ENCODE measurements at regions not wholly inside any gene's neighbourhood (a gene's known extent, or its start where the extent isn't known, plus 50 kb on each side); places are given as distances from the start of the nearest gene placed in this dataset.

DNA sequence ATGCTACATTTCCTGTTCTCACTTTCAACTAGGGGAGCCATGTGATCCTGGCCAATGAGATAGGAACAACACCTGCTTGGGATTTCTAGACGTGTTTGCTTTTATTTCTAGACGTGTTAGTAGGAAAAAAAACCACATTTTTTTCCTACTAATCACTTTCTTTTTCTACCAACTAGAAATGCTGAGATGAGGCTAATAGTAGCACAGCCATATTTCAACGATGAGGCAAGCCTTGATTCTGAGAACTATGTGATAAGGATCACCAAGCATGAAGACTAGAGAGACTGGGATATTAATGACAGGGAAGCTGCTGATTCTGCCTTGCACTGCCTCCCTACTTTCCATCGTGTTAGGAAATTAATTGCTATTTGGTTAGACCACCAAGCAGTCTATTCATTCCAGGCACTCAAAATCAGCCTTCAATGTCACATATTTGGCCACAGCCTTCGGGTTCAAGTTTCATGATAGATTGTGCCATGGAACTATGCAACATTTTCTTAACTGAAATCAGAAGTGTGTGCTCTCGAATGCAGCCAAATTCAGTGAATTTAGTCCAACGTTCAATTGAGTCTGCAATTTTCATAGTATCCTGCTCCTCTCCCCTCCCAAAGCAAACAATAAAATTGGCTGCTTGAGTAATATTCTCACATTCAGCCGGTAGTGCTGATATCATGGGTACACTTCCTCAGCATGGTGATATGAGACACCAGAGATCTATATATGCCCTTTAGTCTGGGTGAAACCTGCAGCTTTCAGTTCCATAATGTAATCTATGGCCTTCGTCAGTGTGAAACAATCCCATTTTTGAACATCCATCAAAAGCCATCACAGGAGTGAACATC lies 98.1 kb downstream of the GPR37 start:
- H3K27ac ChIP-seq (ENCODE audit: low read length): no peak overlapping the region
- no peaks in the 10 kb centered on the region for H3K27me3 ChIP-seq (ENCODE audit: control insufficient read depth, insufficient read depth)
- H3K4me3 ChIP-seq (ENCODE audit: low read length): no peak overlapping the region
- ATAC-seq (no peak), DNase-seq (no peak)
- 26% methylated on average over 9 of the region's 9 CpGs for WGBS
- no peaks in the 10 kb centered on the region for H3K4me1 ChIP-seq (ENCODE audit: control insufficient read depth, insufficient read depth, low read length)
- H3K9me3 ChIP-seq (ENCODE audit: control insufficient read depth, low read length): no peaks in the 10 kb centered on the region
- intact Hi-C loops (cut with DNase I): no loop called here

DNA sequence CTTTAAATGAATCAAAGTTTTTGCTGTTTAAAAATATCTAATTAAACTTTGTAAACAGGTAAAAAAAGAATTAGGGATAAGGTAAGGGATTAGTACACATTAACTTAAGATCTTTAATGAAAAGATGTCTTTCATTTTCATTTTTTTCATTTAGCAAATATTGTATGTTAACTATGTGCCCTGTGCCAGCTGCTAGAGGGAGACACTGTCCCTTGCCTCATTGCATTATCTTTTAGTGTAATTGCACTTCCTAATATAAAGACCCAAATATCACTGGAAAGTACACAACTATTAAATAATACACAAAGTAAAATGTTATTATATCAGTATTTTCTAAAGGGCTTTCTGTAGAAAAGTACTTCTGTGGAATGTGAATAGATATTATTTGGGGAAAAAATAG lies 102.7 kb downstream of the GPR37 start:
- ATAC-seq: no peak
- intact Hi-C loops (cut with DNase I): no loop called here

DNA sequence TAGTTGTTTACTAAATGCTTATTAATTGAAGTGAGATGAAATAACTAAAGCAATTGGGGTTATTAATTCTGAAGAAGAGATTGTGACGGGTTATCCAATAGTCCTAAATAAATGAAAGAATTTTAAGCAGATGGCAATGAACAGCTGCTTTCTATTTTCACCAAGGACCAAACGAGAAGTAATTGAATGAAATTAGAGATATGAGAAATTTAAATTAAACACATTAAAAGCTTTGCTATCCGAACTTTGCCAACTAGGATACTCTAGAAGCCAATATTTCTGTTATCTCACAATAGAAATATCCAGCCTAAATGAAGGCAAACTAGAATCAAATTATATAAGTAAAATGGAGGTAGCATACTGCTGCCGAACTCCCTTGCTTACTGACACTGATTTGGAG lies 103.2 kb downstream of the GPR37 start:
- WGBS: 61% methylated on average over 4 of the region's 4 CpGs
- no peak for ATAC-seq

More for the DNA sequence above, 102.7 kb downstream of the GPR37 start:
- Histone ChIP-seq H3K4me3 (ENCODE audit: low read length) (no peak overlapping the region), H3K9me3 (ENCODE audit: control insufficient read depth, low read length) (no peaks in the 10 kb centered on the region), H3K4me1 (ENCODE audit: control insufficient read depth, insufficient read depth, low read length) (no peaks in the 10 kb centered on the region), H3K27me3 (ENCODE audit: control insufficient read depth, insufficient read depth) (no peaks in the 10 kb centered on the region), H3K27ac (ENCODE audit: low read length) (no peak overlapping the region)
- no peak for DNase-seq

DNA sequence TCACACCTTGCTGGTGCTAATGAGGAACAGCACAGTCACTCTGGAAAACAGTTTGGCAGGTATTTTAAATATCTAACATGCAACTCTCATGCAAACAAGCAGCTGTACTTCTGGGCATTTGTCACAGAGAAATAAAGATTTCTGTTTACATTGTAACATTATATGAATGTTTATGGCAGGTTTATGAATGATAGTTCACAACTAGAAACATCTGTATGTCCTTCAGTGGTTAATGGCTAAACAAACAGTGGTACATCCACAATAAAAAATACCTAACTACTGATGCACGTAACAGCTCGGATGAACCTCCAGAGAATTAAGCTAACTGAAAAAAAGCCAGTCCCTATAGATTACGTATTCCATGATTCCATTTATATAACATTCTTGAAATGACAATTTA lies 109.6 kb downstream of the GPR37 start:
- H3K27me3 ChIP-seq (ENCODE audit: control insufficient read depth, insufficient read depth): no peaks in the 10 kb centered on the region
- H3K9me3 ChIP-seq (ENCODE audit: control insufficient read depth, low read length): no peaks in the 10 kb centered on the region
- no peaks in the 10 kb centered on the region for H3K4me1 ChIP-seq (ENCODE audit: control insufficient read depth, insufficient read depth, low read length)
- DNase-seq (no peak), ATAC-seq (no peak)
- intact Hi-C loops (cut with DNase I): no loop called here
- WGBS: 81% methylated on average over 3 of the region's 3 CpGs
- H3K27ac ChIP-seq (ENCODE audit: low read length): no peak overlapping the region
- H3K4me3 ChIP-seq (ENCODE audit: low read length): no peak overlapping the region

More for the DNA sequence above, 103.2 kb downstream of the GPR37 start:
- no peaks in the 10 kb centered on the region for H3K4me1 ChIP-seq (ENCODE audit: control insufficient read depth, insufficient read depth, low read length)
- intact Hi-C loops (cut with DNase I): no loop called here
- no peak overlapping the region for H3K27ac ChIP-seq (ENCODE audit: low read length)
- DNase-seq: no peak
- H3K9me3 ChIP-seq (ENCODE audit: control insufficient read depth, low read length): no peaks in the 10 kb centered on the region
- H3K27me3 ChIP-seq (ENCODE audit: control insufficient read depth, insufficient read depth): no peaks in the 10 kb centered on the region
- no peak overlapping the region for H3K4me3 ChIP-seq (ENCODE audit: low read length)

DNA sequence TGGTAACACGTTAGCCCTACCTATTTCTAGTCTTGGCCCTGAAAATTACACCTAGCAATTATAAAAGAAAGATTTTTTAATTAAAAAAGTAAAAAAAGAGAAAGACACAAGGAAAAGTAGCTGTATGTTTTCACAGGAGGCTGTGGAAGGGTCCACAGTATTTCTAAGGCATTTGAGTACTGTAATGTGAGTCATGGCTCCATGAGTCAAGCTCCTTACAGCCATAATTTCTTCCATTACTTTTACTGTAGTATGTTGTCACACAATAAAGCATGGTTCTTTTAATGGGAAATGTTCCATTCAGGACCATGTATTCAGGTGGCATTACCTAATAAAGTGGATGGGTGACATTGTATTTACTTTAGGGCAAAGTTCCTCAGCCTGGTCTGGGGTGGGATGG lies 113.4 kb downstream of the GPR37 start:
- Histone ChIP-seq H3K9me3 (ENCODE audit: control insufficient read depth, low read length) (no peaks in the 10 kb centered on the region), H3K4me3 (ENCODE audit: low read length) (no peak overlapping the region), H3K27ac (ENCODE audit: low read length) (no peak overlapping the region), H3K27me3 (ENCODE audit: control insufficient read depth, insufficient read depth) (no peaks in the 10 kb centered on the region), H3K4me1 (ENCODE audit: control insufficient read depth, insufficient read depth, low read length) (no peaks in the 10 kb centered on the region)
- DNase-seq: no peak
- 66% methylated on average over 1 of the region's 1 CpG for WGBS
- ATAC-seq: no peak
- intact Hi-C loops (cut with DNase I): no loop called here

DNA sequence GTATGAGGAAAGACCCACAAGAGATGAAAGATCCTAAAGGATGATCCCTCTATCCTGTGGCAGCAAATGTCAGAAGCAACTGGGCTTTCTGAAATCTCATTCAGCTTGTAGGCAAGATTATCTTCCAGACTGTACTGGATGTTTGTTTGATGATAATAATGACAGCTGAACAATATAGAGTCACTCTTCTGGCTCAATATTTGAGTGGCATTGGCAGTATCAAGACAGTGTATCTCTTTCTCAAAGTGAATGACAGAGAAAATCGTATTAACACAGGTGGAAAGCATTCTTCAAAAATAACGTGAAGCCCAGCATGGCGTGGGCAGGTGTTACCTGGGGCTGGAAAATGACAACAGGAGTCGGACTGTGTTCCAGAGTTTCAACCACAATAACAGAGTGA lies 114.5 kb downstream of the GPR37 start:
- DNase-seq (no peak), ATAC-seq (no peak)
- no peak overlapping the region for H3K27ac ChIP-seq (ENCODE audit: low read length)
- no peak overlapping the region for H3K4me3 ChIP-seq (ENCODE audit: low read length)
- WGBS: 75% methylated on average over 4 of the region's 4 CpGs
- no peaks in the 10 kb centered on the region for H3K27me3 ChIP-seq (ENCODE audit: control insufficient read depth, insufficient read depth)
- intact Hi-C loops (cut with DNase I): no loop called here
- H3K9me3 ChIP-seq (ENCODE audit: control insufficient read depth, low read length): no peaks in the 10 kb centered on the region
- H3K4me1 ChIP-seq (ENCODE audit: control insufficient read depth, insufficient read depth, low read length): no peaks in the 10 kb centered on the region

DNA sequence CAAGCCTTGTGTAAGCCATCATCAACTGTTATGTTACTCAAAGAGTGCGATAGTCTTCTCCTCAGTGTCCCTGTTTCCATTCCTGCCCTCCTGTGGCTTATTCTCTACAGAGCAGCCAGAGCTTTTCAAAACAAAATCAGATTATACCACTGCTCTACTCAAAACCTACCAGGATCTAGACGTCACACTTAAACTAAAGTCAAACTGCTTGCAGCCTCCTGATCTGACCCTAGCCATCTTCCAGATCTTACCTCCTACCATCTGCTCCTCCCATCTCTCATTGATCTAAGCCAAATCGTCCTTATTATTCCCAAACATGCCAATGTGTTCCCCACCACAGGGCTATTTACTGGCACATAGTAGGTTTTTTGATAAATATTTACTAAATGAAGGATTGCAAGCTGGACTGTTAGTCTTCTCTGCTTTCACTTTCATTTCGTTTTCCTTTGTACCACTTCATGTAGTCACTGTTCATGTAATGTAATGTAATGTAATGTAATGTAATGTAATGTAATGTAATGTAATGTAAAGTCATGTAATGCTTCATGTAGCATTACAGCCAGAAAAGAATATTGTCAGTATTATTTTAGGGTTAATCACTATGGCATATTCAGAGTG lies 116.1 kb downstream of the GPR37 start:
- DNase-seq (no peak), ATAC-seq (no peak)
- no peak overlapping the region for H3K27ac ChIP-seq (ENCODE audit: low read length)
- no peak overlapping the region for H3K4me3 ChIP-seq (ENCODE audit: low read length)
- 65% methylated on average over 4 of the region's 4 CpGs for WGBS
- H3K9me3 ChIP-seq (ENCODE audit: control insufficient read depth, low read length): no peaks in the 10 kb centered on the region
- intact Hi-C loops (cut with DNase I): no loop called here
- H3K27me3 ChIP-seq (ENCODE audit: control insufficient read depth, insufficient read depth): no peaks in the 10 kb centered on the region
- H3K4me1 ChIP-seq (ENCODE audit: control insufficient read depth, insufficient read depth, low read length): no peaks in the 10 kb centered on the region

DNA sequence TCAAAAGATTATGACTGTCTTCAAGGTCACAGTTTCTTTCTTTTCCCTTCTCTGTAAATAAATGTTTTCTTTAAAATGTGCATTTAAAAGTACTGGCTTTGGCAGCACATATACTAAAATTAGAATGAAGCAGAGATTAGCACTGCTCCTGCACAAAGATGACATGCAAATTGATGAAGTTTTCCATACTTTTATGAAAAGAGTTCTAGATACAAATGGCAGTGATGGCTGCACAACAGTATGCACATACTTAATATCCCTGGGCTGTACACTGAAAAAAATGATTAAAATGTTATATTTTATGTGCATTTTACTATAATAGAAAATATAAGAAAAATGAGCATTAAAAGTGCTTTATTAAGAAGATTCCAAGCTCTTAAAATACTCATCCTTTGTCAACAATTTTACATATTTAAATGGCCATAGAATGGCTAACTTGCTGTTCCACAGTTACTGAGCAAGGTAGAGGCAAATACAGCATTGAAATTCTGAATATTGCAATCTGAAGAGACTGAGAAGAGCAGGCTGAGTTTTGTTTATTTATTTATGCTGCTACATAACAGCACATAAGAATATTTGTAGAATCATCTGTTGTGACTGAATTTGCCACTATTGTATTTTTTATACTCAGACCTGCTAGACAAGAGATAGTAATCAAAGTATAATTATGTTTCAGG lies 117.8 kb downstream of the GPR37 start:
- Histone ChIP-seq H3K27ac (ENCODE audit: low read length) (no peak overlapping the region), H3K9me3 (ENCODE audit: control insufficient read depth, low read length) (no peaks in the 10 kb centered on the region), H3K4me3 (ENCODE audit: low read length) (no peak overlapping the region), H3K4me1 (ENCODE audit: control insufficient read depth, insufficient read depth, low read length) (no peaks in the 10 kb centered on the region), H3K27me3 (ENCODE audit: control insufficient read depth, insufficient read depth) (no peaks in the 10 kb centered on the region)
- intact Hi-C loops (cut with DNase I): no loop called here
- ATAC-seq: no peak
- DNase-seq: no peak

DNA sequence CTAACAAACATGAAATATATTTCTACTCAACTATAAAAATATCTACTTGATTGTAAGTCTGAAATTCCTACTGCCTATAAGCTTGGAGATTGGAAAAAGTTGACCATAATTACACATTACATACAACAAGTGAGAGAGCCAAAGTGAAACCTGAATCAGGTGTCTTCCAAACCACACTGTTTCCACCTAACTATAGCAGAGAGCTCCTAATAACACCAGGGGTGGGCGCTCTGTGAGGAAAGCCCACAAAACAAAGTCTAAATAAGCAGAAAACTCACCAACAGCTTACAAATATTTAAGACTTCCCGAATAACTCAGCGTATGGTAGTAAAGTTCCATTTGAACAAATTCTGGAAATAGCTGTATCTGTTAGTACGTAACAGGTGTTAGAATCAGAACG lies 119.9 kb downstream of the GPR37 start:
- 87% methylated on average over 5 of the region's 5 CpGs for WGBS
- ATAC-seq: no peak
- Histone ChIP-seq H3K9me3 (ENCODE audit: control insufficient read depth, low read length) (no peaks in the 10 kb centered on the region), H3K4me3 (ENCODE audit: low read length) (no peak overlapping the region), H3K27me3 (ENCODE audit: control insufficient read depth, insufficient read depth) (no peaks in the 10 kb centered on the region), H3K27ac (ENCODE audit: low read length) (no peak overlapping the region), H3K4me1 (ENCODE audit: control insufficient read depth, insufficient read depth, low read length) (no peaks in the 10 kb centered on the region)
- intact Hi-C loops (cut with DNase I): no loop called here
- DNase-seq: no peak

DNA sequence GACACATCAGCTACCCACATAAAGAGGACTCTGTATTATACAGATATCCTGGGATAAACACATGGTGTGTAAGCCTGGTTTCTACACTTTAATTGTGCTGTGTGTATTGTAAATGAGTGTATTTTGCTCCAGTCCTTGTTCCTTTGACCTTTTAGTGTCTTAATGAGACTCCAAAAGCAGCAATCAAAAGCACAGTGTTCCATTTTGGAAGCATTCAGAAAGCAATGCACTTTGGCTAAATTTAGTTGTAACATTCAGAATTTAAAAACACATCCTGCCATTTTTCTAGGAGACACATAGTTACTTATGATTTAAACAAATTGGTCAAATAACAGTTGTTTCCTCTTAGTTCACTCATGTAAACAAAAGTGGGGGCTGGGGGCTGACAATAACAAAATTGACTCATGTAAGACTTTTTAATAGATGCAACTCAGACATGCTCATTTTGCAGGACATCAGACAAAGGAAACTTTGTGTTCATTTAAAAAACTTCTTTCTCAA lies 122.2 kb downstream of the GPR37 start:
- no peak overlapping the region for H3K27ac ChIP-seq (ENCODE audit: low read length)
- H3K4me1 ChIP-seq (ENCODE audit: control insufficient read depth, insufficient read depth, low read length): no peaks in the 10 kb centered on the region
- H3K27me3 ChIP-seq (ENCODE audit: control insufficient read depth, insufficient read depth): no peaks in the 10 kb centered on the region
- DNase-seq (no peak), ATAC-seq (no peak)
- no peaks in the 10 kb centered on the region for H3K9me3 ChIP-seq (ENCODE audit: control insufficient read depth, low read length)
- no peak overlapping the region for H3K4me3 ChIP-seq (ENCODE audit: low read length)
- intact Hi-C loops (cut with DNase I): no loop called here

DNA sequence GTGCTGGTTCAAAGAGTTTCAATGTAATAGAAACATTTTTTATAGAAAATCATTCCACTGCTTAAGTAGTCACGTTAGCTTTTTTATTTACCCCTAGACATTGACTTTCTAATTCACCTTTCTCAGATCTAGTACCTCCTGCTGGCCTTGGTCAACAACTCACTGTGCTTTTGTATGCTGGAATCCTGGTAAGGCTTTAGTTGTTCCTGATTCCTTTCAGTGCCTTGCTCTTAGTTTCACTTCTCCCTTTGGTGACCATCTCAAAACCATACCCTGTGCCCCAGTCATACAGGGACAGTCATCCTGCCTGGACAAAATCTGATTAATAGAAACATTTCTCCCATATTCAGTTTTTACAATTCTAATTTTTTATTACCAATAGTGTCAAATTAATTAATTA lies 130.2 kb downstream of the GPR37 start:
- Histone ChIP-seq H3K9me3 (ENCODE audit: control insufficient read depth, low read length) (no peaks in the 10 kb centered on the region), H3K4me1 (ENCODE audit: control insufficient read depth, insufficient read depth, low read length) (no peaks in the 10 kb centered on the region), H3K27ac (ENCODE audit: low read length) (no peak overlapping the region), H3K27me3 (ENCODE audit: control insufficient read depth, insufficient read depth) (no peaks in the 10 kb centered on the region), H3K4me3 (ENCODE audit: low read length) (no peak overlapping the region)
- DNase-seq (no peak), ATAC-seq (no peak)
- WGBS: 55% methylated on average over 1 of the region's 1 CpG
- intact Hi-C loops (cut with DNase I): no loop called here
